OCI-LY1 (cell line): ENCODE measurements at regions not wholly inside any gene's neighbourhood (a gene's known extent, or its start where the extent isn't known, plus 50 kb on each side); places are given as distances from the start of the nearest gene placed in this dataset.

Experiments used
- EZH2 ChIP-seq: fragments of 200-600 bp; sonication (generic), shearing (Covaris generic); IDR thresholded peaks from 2 replicates; pipeline ENCODE4 v1.8.0; 2017; ENCODE audit warnings: borderline replicate concordance, mixed run types, mild to moderate bottlenecking, antibody characterized with exemption, low read length, moderate library complexity, mixed read lengths
- TF ChIP-seq, protein P1 (sequence below): fragments of 200-600 bp; sonication (generic), shearing (Covaris generic); IDR thresholded peaks from 2 replicates; pipeline ENCODE4 v1.5.1; 2017; ENCODE audit warnings: mild to moderate bottlenecking, antibody characterized with exemption, low read length, moderate library complexity, mixed read lengths

DNA sequence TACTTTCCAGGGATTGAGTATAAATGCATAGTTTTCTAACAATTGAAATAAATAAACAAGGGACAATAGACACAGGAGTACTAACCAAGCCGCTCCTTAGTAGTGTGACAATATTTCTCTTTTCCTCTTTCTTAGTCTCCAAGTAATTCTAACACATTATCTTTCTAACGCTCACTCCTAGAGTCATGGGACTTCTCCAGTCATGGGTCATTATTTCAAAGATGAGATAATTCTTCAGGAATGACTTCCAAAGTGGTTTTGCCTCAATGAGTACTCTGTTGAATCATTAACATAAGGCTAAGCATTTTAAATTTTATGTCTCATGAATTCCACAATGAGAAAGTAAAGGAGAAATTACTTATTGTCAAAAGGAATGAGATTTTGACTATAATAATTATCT is 605.8 kb upstream of the ADAMTS5 start:
- TF ChIP-seq, protein P1, sequence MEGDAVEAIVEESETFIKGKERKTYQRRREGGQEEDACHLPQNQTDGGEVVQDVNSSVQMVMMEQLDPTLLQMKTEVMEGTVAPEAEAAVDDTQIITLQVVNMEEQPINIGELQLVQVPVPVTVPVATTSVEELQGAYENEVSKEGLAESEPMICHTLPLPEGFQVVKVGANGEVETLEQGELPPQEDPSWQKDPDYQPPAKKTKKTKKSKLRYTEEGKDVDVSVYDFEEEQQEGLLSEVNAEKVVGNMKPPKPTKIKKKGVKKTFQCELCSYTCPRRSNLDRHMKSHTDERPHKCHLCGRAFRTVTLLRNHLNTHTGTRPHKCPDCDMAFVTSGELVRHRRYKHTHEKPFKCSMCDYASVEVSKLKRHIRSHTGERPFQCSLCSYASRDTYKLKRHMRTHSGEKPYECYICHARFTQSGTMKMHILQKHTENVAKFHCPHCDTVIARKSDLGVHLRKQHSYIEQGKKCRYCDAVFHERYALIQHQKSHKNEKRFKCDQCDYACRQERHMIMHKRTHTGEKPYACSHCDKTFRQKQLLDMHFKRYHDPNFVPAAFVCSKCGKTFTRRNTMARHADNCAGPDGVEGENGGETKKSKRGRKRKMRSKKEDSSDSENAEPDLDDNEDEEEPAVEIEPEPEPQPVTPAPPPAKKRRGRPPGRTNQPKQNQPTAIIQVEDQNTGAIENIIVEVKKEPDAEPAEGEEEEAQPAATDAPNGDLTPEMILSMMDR = no peak
- TF ChIP-seq EZH2 = no peak
